TTC549 (cell line): ENCODE measurements at regions not wholly inside any gene's neighbourhood (a gene's known extent, or its start where the extent isn't known, plus 50 kb on each side); places are given as distances from the start of the nearest gene placed in this dataset.

Experiments used
- FAIRE-seq: peaks from 2 replicates; lab custom pipeline; 2012; peaks lifted over from hg19 to GRCh38; lab: Jason Lieb, UNC

DNA sequence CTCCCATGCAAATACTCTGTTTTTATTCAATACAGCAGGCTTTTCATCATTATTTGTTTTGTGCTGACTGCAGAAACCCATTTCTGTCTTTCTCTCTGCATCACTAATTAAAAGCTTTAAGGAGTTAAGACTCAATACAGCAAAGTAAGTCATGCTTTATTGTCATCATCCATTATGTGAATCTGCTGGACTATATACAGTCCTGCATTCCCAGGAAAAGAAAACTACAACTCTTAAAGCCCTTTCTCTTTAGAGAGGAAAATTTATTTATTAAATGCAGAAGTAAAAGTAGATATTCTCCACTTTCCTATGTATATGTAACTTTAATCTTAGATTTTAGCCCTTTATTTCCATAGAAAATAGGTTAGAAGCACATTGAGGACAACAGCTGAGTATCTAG lies 706.6 kb upstream of the RGMB start:
- no peak for FAIRE-seq

DNA sequence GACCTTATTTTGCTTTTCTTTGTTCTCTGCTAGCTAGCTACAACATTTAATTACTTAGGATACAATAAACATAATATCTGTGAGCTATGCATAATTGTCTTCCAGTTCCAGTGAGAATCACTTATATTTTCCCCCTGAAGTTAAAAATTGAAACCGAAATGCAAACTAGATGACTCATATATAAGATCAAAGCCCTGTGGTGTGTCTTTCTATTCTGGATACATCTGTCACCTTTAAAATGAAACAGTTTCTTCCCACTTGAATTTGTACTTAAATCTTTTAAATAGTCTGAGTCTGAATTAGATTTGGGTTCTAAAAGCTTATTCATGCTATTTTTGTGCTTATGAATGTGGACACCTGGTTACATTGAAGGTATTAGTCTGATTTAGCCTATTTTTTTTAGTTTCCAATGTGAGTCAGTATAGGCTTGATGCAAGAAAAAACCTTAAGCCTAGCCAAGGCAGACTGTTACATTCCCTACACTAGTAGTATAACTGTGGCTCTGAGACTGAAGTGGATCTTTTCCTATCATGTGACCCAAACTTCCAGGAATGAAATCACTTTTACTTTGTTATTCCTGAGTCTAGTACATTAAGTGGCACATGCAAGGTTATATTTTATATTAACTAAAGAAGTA lies 703.5 kb upstream of the RGMB start:
- no peak for FAIRE-seq

DNA sequence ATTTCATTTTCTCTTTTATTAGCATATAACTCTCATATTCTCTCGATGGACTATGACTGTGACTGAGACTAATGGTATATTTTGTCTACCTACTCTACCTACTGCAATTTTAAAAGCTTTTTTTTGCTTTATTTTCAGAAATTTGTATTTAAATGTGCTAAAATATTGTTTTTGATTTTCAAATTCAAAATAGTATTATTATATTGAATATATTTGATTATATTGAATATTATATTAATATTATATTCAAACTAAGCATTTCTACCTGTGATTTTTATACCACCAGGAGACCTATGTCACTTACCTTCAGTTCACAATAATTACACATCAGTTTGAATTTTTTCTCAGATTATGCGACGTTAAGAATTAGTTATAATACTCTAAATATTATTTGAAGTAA lies 700.5 kb upstream of the RGMB start:
- FAIRE-seq: no peak

DNA sequence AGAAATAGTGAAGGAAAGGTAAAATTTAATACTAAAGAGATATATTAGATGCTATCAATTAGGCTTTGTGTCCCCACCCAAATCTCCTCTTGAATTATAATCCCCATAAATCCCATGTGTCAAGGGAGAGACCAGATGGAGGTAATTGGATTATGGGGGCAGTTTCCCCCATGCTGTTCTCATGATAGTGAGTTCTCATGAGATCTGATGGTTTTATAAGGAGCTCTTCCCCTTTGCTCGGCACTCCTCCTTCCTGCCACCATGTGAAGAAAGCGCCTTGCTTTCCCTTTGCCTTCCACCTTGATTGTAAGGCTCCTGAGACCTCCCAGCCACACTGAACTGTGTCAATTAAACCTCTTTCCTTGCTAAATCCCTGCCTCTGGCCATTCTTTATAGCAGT lies 697.0 kb upstream of the RGMB start:
- no peak for FAIRE-seq

DNA sequence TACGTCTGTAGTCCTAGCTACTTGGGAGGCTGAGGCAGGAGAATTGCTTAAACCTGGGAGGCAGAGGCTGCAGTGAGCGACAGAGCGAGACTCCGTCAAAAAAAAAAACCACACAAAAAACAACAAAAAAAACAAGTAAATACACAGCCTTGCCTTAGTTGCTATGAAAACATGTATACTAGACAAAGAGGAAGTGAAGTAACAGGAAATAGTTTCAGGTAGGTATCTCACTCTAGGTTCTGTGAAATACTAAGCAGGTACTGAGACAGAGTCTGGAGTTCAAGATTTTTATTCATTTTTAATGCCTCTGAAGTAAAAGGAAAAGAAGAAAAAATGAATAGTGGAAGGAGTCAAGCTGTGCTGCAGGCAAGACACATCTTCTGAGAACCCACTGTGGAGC lies 687.9 kb upstream of the RGMB start:
- FAIRE-seq: no peak

DNA sequence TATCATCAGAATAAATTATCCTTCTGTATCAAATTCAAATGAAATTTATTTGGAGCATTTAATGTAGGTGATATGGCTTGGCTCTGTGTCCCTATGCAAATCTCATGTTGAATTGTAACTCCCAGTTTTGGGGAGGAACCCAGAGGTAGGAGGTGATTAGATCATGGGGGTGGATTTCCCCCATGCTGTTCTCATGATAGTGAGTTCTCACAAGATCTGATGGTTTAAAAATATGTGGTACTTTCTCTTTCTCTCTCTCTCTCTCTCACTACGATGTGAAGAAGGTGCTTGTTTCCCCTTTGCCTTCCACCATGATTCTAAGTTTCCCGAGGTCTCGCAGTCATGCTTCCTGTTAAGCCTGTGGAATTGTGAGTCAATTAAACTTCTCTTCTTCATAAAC lies 678.4 kb upstream of the RGMB start:
- no peak for FAIRE-seq

DNA sequence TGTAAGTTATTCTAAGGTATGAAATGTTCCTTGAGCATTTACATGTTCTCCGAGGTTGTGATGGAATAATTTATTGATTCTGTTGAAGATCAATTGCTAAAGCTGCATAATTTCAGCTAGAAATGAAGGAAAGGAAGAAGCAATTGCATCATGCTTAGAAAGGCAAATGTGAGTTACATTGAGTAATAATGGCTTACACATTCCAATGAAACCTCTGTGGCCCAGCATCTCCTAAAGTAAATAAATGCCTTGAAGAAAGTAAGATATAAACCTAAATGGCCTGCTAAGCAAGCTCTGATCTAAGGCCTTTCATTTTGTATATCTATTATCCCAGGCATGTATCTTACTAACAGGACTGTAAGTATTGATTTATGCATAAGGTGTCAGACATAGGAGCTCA lies 677.3 kb upstream of the RGMB start:
- no peak for FAIRE-seq

DNA sequence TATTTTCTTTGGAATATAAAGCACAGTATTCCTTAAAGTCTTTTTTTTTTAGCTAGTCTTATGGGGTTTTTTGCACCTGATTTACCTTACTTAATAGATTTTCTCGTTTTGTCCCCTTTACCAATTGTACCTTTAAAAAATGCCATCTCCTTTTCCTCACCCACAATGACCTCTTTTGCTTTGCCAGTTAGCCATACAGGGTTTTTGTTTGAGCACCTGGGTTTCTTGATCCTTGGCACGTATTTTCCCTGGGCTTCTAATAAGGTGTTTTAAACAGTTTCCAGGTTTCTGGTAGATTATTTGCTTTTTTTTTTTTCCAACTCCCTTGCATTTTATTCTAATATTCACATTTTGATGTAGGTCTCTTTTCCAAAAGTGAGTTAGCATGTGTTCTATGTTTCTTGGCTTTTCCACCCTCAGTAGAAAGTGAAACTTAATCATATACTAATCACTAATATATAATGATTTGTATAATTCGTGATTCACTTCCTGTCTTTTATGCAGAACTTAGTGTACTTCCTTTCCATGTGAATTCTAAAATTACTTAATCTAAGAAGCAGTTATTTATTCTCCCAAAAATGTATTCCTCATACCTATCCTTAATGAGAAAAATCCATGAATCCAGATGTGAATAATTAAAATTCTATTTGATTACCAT lies 673.9 kb upstream of the RGMB start:
- no peak for FAIRE-seq

DNA sequence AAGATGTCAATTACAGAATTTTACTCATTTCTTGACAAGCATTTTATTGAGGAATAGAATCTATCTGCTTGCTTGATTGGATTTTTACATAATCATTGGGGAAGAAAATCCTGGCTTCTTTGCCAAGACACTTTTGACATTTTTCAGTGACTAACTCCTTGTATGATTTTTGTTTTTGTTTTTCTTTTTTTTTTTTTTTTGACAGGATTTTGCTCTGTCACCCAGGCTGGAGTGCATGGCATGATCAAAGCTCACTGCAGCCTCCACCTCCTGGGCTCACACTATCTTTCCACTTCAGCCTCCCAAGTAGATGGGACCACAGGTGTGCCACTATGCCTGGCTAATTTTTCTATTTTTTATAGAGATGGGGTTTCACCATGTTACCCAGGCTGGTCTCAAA lies 672.3 kb upstream of the RGMB start:
- FAIRE-seq: no peak

DNA sequence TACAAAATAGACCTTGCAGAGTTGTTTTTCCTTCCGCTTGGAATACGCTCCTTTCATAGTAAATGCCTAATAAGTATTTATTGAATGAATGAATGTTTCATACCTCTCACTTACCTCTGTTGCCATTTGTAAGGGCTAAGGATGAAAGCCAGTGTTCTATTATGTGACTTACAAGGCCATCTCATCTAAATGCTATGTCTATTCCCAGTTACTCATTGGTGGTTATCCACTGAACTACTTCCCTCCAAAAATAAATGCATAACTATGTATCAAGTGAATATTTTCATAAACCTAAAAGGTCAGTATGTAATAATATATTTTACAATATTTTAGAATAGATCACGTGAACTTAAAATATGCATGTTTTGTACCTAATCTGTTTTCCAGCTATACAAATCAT lies 670.5 kb upstream of the RGMB start:
- no peak for FAIRE-seq

DNA sequence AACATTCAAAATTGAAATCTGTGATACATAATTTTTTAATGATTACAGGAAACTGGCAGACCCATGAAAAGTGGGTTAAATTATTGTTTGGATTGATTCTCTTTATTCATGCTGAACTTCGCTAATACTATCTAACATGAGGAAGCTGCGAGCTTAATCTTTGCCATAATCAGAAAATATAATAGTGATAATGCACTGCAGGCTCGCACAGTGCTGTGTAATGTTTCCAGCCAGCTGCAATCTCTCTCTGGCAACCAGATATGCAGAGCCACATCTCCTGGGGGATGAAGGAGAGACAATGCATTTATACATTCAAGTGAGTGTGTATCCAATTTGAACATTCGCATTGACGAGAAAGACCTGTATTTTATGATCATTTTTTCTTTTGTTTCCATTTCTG lies 669.7 kb upstream of the RGMB start:
- no peak for FAIRE-seq

DNA sequence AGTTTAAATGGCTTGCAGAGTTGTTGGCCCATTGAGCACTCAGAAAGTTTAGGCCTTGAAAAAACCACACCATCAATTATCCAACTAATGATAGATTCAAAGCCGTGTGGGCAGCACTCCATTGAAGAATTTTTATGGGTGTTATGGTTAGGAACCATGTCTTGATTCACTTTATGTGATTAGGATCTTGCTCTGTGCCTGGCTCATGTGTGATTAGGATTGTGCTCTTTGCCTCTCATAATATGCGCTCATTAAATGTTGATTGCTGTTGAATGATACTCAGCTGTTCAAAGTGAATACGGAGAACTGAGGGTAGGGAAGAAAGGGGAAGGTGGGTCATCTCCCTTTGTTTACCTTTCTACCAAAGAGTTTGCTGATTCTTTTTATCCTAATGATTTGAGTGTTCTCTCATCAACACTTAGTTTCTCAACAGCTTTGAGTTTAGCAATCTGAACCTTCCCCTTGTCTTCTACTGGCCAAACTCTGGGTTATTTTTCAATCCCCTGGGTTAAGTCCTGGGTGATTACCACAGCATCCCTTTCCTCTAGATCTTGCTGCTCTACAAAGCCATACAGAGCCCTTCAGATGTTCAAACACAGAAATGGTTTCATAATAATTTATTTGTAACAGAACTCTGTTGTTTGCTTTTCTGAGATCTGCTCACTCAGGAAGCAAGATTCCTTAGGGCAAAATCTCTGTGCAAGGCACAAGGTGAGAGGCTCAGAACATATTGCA lies 668.8 kb upstream of the RGMB start:
- no peak for FAIRE-seq

DNA sequence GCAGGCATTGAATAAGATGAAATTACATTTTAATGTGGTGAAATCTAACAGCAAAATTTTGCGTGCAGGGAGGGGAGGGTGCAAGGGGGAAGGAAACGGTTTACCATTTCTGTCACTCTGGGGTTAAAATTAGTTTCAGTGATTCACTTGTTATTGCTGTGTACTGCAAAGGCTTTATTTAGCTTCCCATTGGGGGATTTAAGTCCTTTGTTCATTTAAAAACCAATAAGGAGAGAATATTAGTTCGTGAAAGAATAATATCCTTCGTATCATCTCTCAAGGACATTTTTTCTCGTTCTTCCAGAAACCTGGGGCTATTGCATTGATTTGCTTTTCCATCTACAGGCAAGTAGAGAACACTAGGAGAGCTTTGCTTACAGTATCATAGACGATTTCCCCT lies 667.8 kb upstream of the RGMB start:
- FAIRE-seq: no peak

DNA sequence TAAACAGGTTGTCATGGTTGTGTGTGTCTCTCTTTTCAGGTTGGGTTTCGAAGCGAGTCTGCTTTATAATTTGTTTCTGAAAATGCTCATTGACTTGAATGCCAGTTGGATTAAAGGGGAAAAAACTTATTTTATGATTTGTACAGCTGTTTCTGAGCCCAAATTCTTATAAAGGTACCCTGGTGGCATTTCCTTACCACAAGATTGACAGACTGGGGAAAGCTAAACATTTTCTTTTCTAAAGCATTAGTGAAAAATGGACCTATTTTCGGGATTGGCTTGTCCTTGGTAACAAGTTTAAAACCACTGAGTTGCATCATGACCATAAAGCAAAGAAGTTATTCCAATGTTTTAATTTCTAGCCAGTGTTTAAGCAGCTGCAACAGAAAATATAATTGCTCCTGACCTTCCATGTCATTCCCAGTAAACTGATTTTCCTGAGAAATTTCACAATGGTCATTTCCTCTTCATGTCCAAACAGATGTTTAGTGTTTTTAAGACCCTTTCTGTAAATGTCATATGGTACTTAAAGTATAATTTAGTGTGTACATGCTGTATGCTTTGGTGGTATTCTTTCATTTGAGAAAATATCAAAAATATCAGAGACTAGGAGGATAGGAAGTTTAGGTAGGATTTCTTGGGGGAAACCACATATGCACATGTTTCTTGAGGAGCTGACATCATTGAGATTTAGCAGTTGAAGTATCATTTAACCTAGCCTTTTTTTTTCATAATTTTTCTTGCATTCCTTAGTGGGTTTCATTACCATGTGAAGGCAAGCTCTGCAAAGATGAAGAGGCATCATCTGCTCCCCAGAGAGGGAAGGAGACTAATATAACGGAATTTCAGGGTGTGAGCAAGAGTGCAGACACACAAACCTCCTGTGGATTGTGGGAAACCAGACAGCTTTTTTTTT lies 667.1 kb upstream of the RGMB start:
- FAIRE-seq: no peak

DNA sequence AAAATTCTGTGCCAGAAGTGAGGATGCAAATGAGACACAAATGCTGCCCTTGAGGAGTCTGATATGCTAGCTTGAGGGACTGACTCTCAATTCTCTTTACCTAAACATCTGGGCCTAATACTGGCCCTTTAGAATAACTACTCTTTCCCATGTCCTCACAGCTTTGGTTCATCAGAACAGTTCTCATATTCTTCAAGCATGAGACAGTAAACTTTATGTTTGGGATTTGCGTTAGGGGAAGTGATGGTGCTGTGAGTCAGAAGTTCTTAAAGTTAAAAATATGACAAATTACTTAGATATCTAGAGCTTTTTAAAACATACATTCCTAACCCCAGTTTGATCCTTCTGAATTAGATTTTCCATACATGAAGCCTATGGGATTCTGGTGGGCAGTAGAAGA lies 665.0 kb upstream of the RGMB start:
- FAIRE-seq: no peak

DNA sequence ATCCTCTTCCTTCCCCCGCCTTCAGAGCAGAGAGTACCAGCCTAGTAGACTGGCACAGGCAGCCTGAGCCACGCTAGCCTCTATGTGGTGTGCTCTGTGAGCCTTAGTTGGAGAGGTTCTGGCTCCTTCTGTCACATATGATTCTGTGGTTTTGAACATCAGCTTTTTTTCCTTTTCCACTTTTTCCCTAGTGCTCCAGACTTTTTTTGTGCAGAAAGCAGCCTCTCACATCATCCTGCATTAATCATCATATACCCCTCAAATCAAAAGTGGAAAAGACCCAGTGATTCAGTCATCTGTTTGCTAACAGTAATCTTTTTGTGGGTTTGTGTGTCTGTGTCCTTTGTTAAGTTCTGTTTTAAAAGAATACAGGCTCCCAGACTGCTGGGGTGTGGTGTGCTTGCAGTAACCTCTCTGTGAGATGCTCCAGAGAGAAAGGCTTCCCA lies 663.9 kb upstream of the RGMB start:
- FAIRE-seq: no peak

DNA sequence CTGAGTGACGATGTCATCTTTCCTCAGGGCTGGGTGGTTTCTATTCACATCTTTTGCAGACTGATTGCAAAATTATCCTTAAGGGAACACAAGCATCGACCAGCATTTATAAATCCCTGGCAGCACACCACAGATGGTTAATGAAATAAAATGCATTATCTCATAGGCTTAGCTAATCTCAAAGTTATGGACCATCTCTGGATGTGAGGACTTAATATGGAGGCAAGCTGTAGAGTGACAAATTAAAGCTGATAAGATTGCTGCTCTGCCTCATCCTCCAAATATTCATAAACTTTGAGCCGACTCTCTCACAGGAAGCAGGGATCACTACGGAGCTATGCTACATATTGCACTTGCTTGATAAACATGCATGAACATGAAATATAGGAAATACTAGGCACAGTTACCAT lies 663.2 kb upstream of the RGMB start:
- FAIRE-seq: no peak

DNA sequence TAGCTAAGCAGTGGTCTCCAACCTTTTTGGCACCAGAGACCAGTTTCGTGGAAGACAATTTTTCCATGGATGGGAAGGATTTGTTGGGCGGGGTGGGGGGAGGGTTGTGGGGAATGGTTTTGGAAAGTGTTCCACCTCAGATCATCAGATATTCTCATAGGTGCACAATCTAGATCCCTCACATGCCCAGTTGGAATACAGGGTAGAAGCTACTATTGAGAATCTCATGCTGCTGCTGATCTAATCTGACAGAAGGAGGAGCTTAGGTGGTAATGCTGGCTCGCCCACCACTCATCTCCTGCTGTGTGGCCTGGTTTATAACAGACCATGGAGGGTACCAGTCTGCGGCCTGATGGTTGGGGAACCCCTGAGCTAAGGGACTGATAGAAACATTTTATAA lies 662.7 kb upstream of the RGMB start:
- FAIRE-seq: no peak

DNA sequence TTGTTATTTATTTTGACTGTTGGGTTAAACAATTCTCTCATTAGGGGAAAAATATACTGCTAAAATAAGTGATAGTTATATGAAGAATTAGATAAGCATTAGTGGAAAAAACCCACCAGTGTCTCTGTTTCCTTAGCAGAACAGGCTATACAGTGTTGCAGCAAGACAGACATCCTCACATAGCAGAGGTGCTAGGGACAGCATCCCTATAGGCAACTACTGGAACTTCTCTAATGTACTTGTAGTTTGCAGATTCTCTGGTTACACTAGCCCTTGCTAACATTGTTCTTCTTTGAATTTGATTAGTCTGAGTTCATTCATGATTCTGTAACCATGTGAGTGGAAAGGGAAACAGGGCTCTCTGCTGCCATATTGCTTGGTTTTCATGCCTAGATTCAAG lies 661.8 kb upstream of the RGMB start:
- no peak for FAIRE-seq

DNA sequence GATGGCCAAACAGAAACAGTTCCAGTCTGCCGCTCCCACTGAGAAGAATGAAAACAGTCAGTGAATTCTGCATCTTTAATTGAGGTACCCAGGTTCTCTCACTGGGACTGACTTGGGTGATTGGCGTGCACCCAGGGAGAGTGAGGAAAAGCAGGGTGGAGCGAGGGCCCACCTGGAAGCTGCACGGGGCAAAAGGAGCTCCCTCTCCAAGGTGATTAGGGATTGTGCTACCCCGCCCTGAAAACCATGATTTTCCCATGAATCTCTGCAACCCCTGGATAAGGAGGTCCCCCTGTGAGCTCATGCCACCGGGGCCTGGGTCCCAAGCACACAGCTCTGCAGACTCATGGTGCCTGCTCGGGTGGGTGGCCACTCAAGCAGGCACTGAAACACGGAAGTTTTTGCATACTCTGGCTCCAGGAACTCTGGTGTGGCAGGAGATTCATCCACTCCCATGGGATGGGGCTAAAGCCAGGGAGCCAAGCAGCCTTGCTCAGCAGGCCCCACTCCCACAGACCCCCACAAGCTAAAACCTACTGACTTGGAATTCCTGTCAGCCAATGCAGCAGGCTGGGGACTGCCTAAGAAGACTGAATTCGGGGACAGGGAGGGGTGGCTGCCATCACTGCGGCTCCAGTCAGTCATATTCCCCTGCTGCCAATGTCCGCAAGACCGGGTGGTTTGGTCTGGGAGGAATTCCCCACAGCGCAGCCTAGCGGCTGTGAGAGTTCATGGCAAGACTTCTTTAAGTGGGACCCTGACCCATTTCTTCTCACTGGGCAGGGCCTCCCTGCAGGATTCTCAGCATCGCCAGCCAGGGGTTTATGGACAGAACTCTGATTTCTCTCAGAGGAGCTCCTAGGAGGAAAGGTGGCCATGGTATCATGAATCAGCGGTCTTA lies 652.2 kb upstream of the RGMB start:
- no peak for FAIRE-seq

DNA sequence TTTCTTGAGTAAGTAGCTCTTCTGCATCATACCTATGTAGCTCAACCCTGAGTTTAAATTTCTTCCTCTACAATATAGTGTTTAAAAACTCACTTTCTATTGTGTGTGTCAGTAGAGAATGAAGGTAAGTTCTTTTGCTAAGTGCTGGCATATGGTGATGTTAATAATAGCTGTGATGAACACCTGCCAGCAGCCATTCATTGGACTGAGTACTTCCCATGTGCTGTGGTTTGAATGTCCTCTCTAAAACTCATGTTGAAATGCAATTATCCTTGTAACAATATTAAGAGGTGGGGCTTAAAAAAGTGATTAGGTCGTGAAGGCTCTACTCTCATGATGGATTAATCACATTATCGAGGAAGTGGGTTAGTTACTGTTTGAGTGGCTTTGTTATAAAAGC lies 645.2 kb upstream of the RGMB start:
- no peak for FAIRE-seq

DNA sequence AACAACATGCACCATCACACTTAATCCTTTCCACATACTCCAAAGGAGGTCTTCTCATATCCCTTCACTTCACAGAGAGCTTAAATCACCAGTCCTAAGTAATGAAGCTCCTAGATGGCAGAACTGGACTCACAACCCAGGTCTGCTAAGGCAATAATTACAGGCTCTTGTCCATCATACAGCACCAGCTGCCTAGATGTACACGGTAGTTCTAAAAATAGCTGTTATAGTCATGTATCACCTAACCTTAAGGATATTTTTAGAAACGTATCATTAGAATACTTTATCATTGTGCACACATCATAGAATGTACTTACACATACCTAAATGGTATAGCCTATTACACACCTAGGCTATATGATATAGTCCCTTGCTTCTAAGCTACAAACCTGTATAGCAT lies 644.6 kb upstream of the RGMB start:
- FAIRE-seq: no peak
